GM11168 (cell line): ENCODE measurements at regions not wholly inside any gene's neighbourhood (a gene's known extent, or its start where the extent isn't known, plus 50 kb on each side); places are given as distances from the start of the nearest gene placed in this dataset.
"Not testable (repeated sequence)": the region's sequence is repeated elsewhere in the genome, so short reads cannot be mapped to it uniquely, and the experiment has no call there.

ENCODE experiments used
- in situ Hi-C: fragments of 300-500 bp; cut with MboI; formaldehyde crosslinking; loops from one replicate; pipeline ENCODE4 v1.12.0; 2022; ENCODE audit warnings: low sequenced_read_pairs; ENCODE audit not compliant: unreplicated experiment

DNA sequence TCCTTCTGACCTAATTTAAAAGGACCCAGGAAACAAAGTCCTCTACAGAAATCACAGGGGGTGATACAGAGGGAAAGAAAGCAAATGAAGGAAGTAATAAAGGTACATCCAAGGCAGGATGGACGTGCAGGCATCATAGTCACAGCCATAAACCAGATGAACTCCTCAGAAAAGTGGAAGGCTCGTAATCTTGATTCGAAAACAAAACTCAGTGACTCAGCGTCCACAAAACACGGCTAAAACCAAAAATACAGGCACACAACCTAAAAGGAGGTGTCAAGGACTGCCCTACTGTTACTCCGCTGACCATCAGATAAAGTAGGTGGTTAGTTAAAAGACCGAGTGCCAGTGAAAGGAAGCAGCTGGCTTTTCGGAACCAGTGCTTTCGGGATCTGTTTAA is 81.5 kb downstream of the TRIM69 start:
- in situ Hi-C loops = not testable (repeated sequence)

DNA sequence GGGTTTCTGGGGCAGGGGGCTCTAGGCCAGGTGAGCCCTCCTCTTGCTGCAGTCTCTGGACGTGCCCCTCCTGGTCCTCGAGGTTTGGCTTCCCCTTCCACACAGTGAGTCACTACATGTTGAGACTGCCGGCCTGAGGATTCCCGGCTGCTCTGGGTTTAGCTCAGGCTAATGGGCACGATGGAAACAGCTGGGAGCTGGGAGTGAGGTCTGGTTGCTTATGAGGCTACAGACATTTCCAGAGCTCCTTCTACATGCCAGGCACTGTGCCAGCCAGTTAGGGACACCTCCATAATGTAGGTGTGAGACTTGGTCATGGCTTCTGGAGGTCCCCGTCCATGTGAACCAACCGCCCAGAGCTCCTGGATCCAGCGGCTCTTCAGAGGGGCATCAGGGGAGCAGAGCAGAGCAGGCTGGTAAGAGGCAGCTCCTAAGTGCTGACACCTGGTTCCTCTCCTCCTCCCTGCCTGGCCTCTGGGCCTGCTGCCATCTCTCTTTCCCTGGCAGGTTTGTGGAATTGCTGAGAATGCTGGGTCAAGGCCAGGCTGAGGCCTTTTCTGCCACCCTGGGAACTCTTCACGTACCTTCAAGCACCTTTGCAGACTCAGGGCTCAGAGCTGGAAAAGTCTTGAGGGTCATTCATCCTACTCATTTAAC is 83.1 kb downstream of the TRIM69 start:
- in situ Hi-C loops = not testable (repeated sequence)

DNA sequence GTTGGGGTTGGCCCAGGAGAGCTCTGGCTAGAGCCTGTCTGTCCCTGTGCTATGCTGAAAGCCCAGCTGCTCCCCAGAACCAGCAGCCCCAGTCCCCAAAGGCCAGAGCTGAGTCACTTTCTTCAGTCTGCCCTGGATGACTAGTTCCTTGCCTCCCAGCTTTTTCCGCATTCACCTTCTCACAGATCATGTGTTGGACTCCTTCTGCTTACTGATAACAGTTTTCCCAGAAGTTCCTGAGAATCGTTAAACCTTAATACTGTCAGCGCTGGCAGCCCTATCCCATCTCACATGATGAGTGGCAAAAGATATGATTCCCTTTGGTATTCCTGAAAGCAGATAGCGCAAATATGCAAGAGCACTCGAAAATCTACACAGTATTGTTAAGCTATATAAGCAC is 84.2 kb downstream of the TRIM69 start:
- in situ Hi-C loops = not testable (repeated sequence)

DNA sequence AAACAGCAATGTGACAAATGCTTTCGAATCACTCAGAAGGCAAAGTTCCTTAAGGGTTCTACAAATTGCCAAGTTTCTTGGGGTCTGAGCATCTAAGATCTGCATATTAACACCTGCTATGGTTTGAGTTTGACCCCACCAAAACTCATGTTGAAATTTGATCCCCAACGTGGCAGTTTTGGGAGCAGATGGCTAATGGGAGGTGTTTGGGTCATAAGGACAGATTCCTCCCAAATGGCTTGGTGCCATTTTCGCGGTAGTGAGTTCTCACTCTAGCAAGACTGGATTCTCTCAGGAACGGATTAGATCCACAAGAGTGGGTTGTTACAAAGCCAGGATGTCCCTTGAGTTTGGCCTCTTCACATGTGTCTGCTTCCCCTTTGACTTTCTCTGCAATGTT is 84.6 kb downstream of the TRIM69 start:
- in situ Hi-C loops = not testable (repeated sequence)

DNA sequence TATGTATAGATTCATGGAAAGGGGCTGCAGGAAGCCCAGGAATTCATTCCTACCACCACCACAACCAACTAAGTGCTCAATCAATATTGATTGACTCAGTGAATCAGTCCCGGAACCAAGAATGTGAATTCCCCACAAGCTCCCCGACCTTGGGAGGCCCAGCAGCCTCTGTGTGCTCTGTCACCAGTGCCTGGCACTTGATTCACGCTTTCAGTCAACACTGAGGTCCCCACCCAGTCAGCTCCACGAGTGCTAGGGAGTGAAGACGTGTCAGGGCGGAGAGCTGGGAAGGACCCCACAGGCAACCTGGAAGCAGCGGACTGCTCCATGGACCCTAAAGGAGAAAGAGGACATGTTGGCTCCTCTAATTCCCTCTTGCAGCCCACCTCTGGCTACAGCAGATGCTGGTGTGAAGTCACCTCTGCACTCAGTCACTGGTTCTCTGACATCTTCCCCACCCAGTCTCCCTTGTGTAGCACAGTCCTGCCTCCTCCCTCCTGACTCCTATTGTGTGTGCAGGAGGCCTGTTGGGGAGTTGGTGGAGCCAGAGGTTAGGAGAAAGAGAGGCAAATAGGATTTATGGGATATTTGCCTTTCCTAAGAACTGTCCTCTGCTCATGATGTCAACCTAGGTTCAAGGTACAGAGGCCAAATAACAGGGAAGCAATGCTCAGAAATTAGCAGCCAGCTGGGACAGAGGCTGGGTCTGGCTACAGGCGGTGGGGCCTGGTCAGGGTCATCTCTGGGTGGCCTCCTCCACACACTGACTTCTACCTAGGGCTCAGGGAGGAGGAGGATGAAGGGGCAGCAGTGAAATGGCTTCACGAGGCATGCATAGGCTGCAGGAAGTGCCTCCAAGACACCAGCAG is 88.2 kb downstream of the TRIM69 start:
- in situ Hi-C loops = not testable (repeated sequence)

DNA sequence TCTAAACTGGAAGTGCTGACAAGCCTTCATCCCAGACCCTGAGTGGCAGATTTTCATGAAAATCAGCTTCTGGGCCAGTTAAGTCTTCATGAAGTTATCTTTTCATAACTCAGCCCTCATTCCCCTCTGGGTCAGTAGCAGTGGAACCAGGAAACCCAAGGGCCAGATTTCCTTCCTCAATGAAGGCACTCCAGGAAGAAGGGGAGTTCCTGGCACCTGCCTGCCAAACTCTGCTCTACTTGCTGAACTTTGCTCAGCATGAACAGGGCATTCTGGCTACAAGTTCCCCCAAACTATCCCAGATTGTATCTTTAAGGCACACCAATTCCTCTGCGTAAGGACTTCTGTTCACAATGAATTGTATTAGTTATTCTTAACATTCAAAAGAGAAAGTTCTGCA is 90.3 kb downstream of the TRIM69 start:
- in situ Hi-C loops = not testable (repeated sequence)

DNA sequence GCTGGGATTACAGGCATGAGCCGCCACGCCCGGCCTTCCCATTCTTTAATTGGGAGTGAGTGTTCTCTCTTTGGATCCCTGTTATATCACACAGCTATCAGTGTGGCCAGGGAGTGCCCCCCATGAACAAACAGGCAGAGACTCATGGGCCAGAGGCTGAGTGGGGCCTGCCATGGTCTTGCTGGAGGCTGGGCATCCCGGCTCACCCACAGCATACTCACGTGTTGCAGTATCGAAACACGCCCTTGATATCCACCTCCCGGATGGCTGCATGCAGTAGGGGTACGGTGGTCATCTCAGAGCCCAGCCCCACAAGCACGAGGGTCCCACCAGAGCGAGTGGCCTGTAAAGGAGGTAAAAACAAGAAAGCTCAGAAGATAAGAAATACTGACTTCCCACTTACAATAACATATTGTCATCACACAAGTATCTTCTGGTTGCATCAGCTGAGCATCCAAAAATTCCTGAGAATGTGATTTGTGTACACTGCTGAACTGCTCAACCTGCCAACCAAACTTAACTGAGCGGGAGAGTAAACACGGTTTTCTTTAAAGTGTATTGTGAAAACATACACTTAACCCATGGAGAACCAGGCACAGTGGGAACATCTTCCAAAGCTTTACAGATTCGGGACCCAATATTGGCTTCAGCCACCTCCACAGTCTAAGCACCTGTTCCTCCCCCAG is 92.0 kb downstream of the TRIM69 start:
- in situ Hi-C loops = not testable (repeated sequence)

DNA sequence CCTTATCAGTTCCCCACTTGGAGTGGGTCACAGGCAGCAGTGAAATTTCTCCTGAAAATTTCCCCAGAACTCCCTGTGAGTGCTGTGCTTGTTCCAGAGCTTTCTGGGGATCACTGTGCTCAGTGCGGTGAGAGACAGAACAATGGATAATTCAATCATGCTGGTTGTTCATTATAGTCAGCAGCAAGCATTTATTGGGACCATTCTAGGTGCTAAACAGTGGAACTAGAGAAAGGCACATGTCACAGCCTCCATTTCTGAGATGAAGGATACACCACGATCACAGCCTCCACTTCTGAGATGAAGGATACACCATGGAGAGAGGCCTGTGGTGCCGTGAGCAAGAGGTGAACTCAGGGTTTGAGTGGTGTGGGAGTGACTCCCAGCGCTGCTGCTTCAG is 92.8 kb downstream of the TRIM69 start:
- in situ Hi-C loops = not testable (repeated sequence)

DNA sequence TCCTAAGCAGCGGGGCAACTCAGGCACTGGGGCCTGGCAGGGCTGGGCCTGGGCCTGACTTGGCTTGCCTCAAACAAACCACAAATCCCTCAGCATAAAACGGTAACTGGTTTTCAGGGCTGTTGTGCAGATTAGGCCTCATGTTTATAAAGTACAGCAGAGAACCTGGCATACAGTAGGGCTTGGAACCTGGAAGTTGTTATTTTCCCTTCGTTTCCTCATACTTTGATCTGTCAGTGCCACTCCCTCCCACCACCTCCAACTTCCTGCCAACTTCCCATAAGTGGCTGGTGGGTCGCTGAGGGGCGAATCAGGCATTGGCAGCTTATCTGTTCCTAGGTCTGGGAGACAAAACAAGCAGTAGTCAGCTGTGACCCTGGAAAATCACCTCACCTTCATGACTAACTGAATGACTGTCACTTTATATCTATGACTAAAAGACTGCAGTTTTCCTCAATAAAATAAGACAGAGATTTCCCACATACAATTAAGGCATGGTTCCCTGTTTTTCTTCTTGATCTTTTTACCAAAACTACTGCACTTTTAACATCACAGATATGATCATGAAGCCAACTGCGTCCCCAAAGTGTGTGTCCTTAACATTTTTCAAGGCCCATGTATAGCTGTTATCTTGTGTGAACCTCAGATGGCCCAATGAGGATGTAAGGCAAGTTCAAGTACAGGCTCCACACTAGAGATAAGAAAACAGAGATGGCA is 94.5 kb downstream of the TRIM69 start:
- in situ Hi-C loops = loop anchor here (5.0 kb wide), 1 partner anchor 236 kb away; no protein-coding TSS in a partner anchor

DNA sequence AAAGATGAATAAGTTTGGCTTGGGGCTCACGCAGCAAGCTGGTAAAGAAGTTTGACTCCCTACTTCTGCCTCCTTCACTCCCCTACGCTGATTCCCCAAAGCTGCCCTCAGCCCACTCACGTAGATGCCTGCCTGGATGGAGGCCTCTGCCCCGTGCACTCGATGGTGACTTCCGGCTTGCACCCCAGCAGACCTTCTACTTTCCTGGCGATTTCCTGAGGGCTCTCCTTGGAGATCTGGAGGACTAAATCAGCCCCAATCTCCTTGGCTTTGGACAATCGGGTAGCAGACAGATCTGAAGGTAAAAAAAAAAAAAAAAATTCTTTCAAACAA is 95.0 kb downstream of the TRIM69 start:
- in situ Hi-C loops = loop anchor here (5.0 kb wide), 1 partner anchor 236 kb away; no protein-coding TSS in a partner anchor

DNA sequence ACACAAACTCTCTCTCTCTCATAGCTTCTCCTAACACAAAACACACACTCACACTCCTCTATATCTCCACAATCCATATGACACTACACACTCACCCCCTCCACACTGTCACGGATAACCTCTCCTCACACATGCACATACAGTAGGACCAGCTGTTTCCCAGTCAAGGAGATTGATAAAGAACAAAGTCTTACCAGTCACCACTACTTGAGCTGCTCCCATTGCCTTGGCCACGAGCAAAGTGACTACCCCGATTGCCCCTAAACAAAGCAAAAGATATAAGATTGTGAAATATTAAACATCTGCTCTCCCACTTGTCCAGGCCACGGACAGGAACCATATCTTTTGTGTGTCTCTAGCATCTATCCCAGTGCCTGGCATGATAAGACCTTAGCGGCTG is 95.8 kb downstream of the TRIM69 start:
- in situ Hi-C loops = loop anchor here (5.0 kb wide), 1 partner anchor 235 kb away; no protein-coding TSS in a partner anchor

DNA sequence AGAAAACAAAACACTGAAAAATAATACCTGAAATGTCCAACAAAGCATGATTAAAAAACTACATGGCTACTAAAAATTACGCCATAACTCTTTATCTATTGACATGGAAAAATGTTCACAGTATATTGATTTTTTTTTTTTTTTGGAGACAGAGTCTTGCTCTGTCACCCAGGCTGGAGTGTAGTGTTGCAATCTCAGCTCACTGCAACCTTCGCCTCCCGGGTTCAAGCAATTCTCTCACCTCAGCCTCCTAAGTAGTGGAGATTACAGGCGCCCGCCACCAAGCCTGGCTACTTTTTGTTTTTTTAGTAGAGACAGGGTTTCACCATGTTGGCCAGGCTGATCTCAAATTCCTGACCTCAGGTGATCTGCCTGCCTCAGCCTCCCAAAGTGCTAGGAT is 96.8 kb downstream of the TRIM69 start:
- in situ Hi-C loops = loop anchor here (5.0 kb wide), 1 partner anchor 234 kb away; no protein-coding TSS in a partner anchor

DNA sequence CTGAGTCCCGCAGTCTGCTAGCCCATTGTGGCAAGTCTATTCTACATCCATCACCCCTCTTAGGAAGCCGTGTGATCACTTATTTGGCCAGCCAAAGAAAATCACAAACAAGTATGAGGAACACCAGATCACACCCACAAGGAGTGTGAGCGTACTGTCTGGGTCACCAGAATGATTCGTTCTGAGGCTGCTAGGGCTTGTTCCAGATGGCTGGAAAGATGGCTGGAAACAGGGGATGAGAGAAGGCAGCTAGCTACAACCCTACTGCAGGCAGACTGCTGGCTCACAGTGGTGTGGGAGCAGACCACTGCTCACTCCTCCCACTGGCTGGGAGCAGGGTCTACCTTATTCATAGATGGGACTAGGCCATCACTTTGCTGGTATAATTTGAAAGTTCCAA is 97.4 kb downstream of the TRIM69 start:
- in situ Hi-C loops = loop anchor here (5.0 kb wide), 1 partner anchor 234 kb away; no protein-coding TSS in a partner anchor

DNA sequence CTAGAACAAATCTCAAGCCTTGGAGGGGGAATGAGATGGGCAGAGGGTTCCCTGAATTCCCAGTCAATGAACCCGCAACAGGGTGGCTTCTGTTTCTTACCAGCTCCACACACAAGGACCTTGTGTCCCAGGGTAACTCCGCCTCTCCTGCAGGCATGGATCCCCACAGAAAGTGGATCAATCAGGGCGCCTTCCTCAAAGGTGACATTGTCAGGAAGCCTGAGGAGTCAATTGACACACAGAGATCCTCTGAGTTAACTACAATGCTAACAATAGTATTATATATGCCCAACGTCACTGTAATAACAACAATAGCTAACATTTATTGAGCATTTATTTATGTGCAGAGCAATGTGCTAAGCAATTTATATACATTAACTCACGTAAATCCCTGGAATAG is 98.8 kb downstream of the TRIM69 start:
- in situ Hi-C loops = not testable (repeated sequence)

DNA sequence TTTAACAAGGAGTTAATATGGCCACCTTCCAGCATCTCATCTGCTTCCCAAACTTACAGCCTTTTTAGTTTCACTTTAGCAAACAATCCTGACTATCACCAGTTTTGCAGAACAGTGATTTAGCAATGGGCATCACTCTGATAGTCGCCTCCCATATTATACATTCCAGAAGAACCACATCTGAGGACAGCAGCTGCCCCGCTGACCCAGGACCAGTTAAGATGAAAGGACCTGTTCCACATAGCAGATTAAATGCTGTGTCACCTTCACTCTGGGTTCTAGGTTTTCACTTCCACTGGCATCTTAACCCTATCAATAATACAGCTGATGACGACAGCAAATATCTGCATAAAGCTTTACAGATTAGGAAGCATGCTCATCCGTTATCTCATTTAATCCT is 99.8 kb downstream of the TRIM69 start:
- in situ Hi-C loops = no loop called here

DNA sequence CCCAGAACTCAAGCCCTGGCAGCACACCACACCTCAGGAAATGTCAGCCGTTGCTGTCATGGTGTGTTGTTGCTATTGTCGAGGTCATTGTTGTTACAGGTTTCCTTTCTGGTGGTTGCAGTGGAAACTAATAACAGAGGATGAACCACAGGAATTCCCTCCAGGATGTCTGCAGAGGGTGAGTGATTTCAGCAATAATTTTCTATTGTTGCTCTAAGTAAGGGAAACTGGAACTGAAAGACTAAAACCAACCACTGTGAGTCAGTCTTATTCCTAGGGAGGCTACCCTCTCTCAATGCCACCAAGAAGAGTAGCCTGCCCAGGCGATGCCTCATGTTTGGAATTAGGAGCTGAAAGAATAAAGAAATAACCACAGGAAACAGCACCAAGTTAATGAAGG is 102.6 kb downstream of the TRIM69 start:
- in situ Hi-C loops = not testable (repeated sequence)

DNA sequence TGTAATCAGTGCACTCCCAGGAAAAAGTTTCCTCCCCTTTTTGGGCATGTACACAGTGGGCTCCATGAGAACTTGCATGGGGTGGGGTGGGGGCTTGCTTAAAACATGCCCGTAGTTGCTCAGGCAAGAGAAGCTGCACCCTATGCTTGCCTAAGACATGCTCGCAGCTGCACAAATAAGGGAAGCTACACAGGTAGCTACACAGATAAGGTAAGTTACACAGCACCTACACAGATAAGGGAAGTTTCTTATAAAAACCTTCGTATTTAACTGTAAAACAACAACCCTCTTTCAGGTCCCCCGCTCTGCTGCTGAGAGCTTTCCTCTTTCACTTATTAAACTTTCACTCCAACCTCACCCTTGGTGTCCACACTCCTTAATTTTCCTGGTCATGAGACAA is 105.4 kb downstream of the TRIM69 start:
- in situ Hi-C loops = not testable (repeated sequence)

DNA sequence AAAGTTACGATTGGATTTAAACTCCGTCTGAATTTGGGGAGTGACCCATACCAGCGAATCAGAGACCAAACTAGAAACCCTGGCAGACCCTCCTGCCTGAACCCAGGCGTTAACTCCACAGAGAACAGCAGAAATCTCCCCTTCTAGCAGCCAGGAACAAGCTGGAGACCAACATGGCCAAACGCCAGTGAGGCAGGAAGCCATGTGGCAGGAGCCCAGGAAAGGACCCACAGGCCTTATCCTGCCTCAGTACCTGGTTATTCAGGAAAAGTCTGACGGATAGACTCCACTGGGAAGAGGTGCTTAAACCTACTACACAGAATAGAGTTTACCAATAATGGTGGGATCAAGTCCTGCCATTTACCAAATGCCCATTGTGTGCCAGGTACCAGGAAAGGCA is 106.6 kb downstream of the TRIM69 start:
- in situ Hi-C loops = not testable (repeated sequence)

DNA sequence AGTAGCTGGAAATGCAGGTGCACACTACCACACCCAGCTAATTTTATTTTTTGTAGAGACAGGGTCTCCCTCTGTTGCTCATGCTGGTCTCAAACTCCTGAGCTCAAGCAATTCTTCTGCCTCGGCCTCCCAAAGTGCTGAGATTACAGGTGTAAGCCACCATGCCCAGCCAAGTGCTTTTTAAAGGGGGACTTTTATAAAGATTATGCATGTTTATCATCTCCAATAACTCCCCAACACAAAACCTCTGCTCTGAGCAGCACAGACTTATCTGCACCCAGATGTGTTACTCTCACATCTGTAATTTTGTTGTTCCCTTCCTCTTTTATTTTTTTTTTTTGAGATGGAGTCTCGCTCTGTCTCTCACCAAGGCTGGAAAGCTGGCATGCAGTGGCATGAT is 108.6 kb downstream of the TRIM69 start:
- in situ Hi-C loops = not testable (repeated sequence)

DNA sequence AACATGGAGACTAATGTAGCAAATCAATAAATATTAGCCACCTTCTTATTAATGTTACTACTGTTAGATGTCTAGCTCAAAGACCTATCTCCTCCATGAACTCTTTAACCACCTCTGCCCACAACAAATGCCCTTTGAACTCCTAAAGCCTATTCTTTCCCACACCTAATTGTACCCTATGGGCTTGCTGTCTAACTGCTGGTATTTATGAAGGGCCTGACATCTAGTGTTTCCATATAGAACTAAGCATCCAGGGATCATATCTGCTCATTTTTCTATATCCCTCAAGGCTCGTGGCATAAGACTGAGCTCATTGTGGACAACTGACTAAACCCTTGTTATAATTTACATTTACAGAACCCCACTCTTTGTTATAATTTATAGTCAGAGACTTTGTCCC is 109.8 kb downstream of the TRIM69 start:
- in situ Hi-C loops = not testable (repeated sequence)
